AG04450 (cell line): ENCODE measurements at regions not wholly inside any gene's neighbourhood (a gene's known extent, or its start where the extent isn't known, plus 50 kb on each side); places are given as distances from the start of the nearest gene placed in this dataset.

Source experiments
- CTCF ChIA-PET: fragments of 300-600, 350-600 bp; formaldehyde crosslinking; extraction: SDS; loops from one replicate; lab custom pipeline; 2022; ENCODE audit warnings: antibody characterized with exemption, inconsistent platforms; lab: Charles Lee
- POLR2A ChIA-PET: fragments of 350-600 bp; formaldehyde crosslinking; extraction: SDS; loops from one replicate; lab custom pipeline; 2021; ENCODE audit warnings: antibody characterized with exemption, inconsistent platforms; lab: Yijun Ruan, JAX
- DNase-seq: peaks from one replicate; pipeline ENCODE4 v3.0.0-alpha.2; 2011; ENCODE audit warnings: low read depth, low spot score
- H3K27ac ChIP-seq: one replicate; pipeline ENCODE4 v1.5.1; 2012; ENCODE audit warnings: low read depth, low read length, control low read depth
- H3K27me3 ChIP-seq: one replicate; pipeline ENCODE4 v1.6.0; 2012; ENCODE audit warnings: low read length; ENCODE audit not compliant: control insufficient read depth, insufficient read depth
- H3K4me3 ChIP-seq: 2 replicates; pipeline ENCODE4 v1.5.1; 2011; ENCODE audit warnings: mild to moderate bottlenecking, low read depth, low read length, control low read depth
- H3K9me3 ChIP-seq: 2 replicates; pipeline ENCODE4 v1.5.1; 2012; ENCODE audit warnings: low read length; ENCODE audit not compliant: control insufficient read depth, insufficient read depth
- TF ChIP-seq, protein P1 (sequence below): IDR thresholded peaks from 2 replicates; pipeline ENCODE4 v1.5.1; 2011; ENCODE audit warnings: low read depth, low read length, control low read depth, inconsistent platforms

DNA sequence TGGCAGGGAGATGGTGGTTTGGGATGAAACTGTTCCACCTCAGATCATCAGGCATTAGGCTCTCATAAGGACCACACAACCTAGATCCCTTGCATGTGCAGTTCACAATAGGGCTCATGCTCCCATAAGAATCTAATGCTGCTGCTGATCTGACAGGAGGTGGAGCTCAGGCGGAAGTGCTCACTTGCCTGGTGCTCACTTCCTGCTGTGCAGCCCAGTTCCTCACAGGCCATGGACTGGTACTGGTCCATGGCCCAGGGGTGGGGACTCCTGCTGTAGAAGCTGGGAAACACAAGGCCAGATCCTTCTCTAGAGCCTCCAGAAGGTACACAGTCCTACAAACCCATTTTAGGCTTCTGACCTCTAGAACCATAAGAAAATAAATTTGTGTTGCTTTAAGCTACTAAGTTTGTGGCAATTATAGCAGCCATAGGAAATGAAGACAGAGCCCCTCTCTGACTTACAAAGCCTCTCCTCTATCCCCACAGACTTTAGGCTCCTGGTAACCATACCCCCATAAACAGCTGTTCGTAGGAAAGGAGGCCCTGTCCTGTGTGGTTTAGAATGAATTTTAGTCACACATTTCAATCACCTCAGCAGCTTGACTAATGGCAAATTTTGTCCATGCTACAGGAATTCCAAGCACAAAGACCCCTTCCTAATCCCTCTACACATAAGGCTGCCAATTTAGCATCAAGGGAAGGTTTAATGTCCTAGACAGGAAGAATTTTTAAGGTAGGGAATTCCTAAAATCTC, 206.1 kb upstream of the PHYHIPL start:
- no peak overlapping the region for H3K4me3 ChIP-seq
- ChIA-PET CTCF (no interaction called here), POLR2A (no interaction called here)
- no peak for DNase-seq
- TF ChIP-seq, protein P1, sequence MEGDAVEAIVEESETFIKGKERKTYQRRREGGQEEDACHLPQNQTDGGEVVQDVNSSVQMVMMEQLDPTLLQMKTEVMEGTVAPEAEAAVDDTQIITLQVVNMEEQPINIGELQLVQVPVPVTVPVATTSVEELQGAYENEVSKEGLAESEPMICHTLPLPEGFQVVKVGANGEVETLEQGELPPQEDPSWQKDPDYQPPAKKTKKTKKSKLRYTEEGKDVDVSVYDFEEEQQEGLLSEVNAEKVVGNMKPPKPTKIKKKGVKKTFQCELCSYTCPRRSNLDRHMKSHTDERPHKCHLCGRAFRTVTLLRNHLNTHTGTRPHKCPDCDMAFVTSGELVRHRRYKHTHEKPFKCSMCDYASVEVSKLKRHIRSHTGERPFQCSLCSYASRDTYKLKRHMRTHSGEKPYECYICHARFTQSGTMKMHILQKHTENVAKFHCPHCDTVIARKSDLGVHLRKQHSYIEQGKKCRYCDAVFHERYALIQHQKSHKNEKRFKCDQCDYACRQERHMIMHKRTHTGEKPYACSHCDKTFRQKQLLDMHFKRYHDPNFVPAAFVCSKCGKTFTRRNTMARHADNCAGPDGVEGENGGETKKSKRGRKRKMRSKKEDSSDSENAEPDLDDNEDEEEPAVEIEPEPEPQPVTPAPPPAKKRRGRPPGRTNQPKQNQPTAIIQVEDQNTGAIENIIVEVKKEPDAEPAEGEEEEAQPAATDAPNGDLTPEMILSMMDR: no peak
- no peak overlapping the region for H3K27ac ChIP-seq
- no peaks in the 10 kb centered on the region for H3K9me3 ChIP-seq
- peaks cover 5% of the 10 kb centered on the region for H3K27me3 ChIP-seq

DNA sequence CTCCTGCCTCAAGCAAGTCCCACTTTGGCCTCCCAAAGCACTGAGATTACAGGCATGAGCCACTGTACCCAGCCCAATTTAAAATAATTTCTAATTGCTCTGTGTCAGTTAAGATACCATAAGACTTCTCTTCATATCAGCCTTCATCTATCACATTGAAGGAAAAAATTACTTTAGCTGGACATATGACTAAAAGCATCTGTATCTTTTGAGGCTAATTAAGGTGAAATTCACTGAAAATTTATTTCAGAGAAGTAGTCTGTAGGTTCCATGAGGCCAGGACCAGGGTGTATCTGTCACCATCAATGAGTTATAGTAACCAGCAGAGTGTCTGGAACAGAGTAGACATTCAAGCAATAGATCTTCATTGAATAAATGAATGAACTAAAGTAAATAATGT, 205.2 kb upstream of the PHYHIPL start:
- no peaks in the 10 kb centered on the region for H3K9me3 ChIP-seq
- CTCF ChIA-PET: no interaction called here

DNA sequence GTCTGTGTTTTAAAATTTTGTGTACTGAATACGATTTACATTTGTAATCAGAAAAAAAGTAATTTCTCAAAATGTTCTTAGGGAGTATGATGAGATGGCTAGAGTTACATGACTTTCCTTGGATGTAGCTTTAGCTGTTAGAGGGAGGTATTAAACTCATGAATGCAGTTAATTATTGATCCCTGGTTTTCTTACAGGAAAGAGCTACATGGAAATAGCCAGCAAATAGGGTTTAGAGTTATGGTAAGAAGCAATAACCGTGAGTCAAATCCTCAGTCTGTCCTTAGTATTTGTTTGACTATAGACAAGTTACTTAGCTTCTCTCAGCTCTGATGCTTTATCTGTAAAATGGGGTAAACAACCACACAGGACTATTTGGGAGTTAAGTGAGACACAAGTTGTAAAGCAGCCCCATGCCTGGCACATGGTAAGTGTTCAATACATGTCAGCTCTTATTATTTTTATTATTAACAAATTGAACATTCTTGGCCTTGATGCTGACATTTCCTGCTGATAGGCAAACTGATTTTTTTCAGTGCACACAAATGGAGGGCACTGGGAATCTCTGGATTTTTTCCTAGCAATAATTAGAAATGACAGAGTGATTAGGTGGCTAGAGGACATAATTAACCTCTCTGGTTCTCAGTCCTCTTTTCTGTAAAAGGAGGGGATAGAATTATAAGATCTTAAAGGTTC, 204.5 kb upstream of the PHYHIPL start:
- no peak for DNase-seq
- H3K4me3 ChIP-seq: no peak overlapping the region
- TF ChIP-seq, protein P1: no peak
- H3K27ac ChIP-seq: no peak overlapping the region
- ChIA-PET CTCF (no interaction called here), POLR2A (no interaction called here)
- H3K9me3 ChIP-seq: no peaks in the 10 kb centered on the region
- peaks cover 5% of the 10 kb centered on the region for H3K27me3 ChIP-seq

More for the DNA sequence above, 205.2 kb upstream of the PHYHIPL start:
- Histone ChIP-seq H3K27ac (no peak overlapping the region), H3K4me3 (no peak overlapping the region), H3K27me3 (peaks cover 5% of the 10 kb centered on the region)
- TF ChIP-seq, protein P1: no peak
- DNase-seq: no peak
- POLR2A ChIA-PET: no interaction called here

DNA sequence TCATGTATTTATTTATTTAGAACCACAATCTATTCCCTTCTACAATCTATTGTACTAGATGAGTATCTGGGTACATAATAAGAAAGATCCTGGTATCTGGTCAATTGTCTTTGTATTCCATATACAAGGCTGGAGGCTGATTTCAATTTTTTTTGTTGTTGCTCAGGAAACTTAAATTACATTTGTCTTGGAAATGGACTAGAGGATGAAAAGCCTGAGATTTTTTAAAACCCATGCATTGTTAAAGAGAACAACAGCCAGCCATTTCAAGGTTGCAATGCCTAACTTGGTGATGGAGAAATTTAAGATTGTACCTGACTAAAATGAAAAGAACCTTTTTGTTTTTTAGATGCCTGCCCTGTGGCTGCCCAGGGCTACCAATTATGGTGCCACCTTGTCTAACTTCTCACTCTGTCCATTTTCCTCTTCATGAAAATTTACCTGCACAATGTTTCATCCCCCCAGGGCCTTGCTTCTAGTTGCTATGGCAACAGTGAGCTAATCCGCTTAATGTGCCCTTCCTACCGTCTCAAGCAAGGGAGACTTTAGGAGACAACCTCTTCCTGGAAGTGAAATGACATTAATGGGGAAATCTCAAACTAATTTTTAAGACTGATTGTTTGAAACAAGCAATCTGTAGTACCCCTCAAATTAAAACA, 203.7 kb upstream of the PHYHIPL start:
- no peak for DNase-seq
- no peaks in the 10 kb centered on the region for H3K9me3 ChIP-seq
- POLR2A ChIA-PET: no interaction called here
- CTCF ChIA-PET: no interaction called here
- TF ChIP-seq, protein P1: no peak
- no peak overlapping the region for H3K27ac ChIP-seq
- H3K27me3 ChIP-seq: peaks cover 2% of the 10 kb centered on the region
- H3K4me3 ChIP-seq: no peak overlapping the region

DNA sequence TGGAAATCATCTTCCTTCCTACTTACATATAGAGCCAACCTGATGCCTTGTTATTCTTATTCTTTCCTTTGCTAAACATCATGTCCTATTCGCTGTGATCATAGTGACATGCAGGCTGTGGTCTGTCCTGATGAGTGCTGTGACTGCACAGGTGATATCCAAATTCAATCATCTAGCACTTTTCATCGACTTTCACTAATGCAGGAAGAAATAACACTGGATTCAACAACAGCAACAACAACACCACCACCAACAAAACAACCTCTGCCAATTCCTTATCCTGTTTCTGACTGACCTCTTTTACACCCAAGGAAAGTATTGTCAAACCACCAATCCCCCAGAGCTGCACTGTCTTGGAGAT, 203.2 kb upstream of the PHYHIPL start:
- Histone ChIP-seq H3K27me3 (no peaks in the 10 kb centered on the region), H3K9me3 (no peaks in the 10 kb centered on the region), H3K4me3 (no peak overlapping the region), H3K27ac (no peak overlapping the region)
- TF ChIP-seq, protein P1: no peak
- POLR2A ChIA-PET: no interaction called here
- CTCF ChIA-PET: no interaction called here
- no peak for DNase-seq
